Stimulated activated effector memory CD8-positive, alpha-beta T cell treated with anti-CD3 and anti-CD28 coated beads, Interleukin-12 subunit alpha, Interleukin-12 subunit beta, amount 100 ng/mL, for 72 hours (primary cell): ENCODE measurements at regions not wholly inside any gene's neighbourhood (a gene's known extent, or its start where the extent isn't known, plus 50 kb on each side); places are given as distances from the start of the nearest gene placed in this dataset.

Experiments
- ATAC-seq: fragments of 150-1000 bp; cut with Tn5 transposase; 2 replicates; pipeline ENCODE4 v1.10.0; 2021
- DNase-seq, 2 donors: peaks; one replicate each; pipeline ENCODE4 v3.0.0; 2021 to 2022; ENCODE audit warnings: low spot score in 2 of 2
- H3K27ac Mint-ChIP-seq: one replicate; pipeline ENCODE4 v1.8.0; 2022; ENCODE audit warnings: mild to moderate bottlenecking, mixed read lengths
- H3K36me3 Mint-ChIP-seq: one replicate; pipeline ENCODE4 v1.8.0; 2022; ENCODE audit warnings: mild to moderate bottlenecking, mixed read lengths
- H3K4me1 Mint-ChIP-seq: one replicate; pipeline ENCODE4 v1.8.0; 2022; ENCODE audit warnings: mixed read lengths
- H3K4me3 Mint-ChIP-seq: one replicate; pipeline ENCODE4 v1.8.0; 2022; ENCODE audit warnings: mild to moderate bottlenecking, mixed read lengths
- H3K9me3 Mint-ChIP-seq: one replicate; pipeline ENCODE4 v1.8.0; 2022; ENCODE audit warnings: mixed read lengths

DNA sequence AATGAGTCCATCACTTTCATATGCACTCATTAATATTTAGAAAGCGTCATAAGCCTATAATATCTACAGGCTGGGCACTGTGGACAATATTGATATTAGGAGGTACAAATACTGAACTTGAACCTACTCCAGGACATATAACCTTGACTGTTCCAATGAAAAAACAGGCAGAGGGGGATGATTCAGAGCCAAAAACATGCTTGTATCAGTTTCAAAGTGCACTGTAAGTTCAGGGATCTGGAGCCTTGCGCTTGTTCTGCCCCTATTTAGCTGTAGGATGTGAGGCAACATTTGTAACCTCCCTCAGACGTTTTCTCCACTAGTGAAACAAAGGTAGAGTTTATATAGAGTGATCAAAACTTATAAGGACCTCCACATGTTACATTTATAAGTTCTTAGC, 246.1 kb upstream of the GYPC start:
- H3K4me3 Mint-ChIP-seq = no peak overlapping the region
- peaks cover 2% of the 10 kb centered on the region for H3K9me3 Mint-ChIP-seq
- no peak overlapping the region for H3K27ac Mint-ChIP-seq
- peaks cover 9% of the 10 kb centered on the region for H3K4me1 Mint-ChIP-seq
- no peak for DNase-seq
- no peak for ATAC-seq
- no peaks in the 10 kb centered on the region for H3K36me3 Mint-ChIP-seq

- peaks cover 2% of the 10 kb centered on the region for H3K9me3 Mint-ChIP-seq
- no peak overlapping the region for H3K27ac Mint-ChIP-seq
- DNase-seq = no peak
- ATAC-seq = peak; percentile 78
- H3K36me3 Mint-ChIP-seq = no peaks in the 10 kb centered on the region
- H3K4me3 Mint-ChIP-seq = no peak overlapping the region
- H3K4me1 Mint-ChIP-seq = peaks cover 9% of the 10 kb centered on the region
Measured at GRCh38 chr2:126413079-126413478, 242.9 kb upstream of the GYPC start.

DNA sequence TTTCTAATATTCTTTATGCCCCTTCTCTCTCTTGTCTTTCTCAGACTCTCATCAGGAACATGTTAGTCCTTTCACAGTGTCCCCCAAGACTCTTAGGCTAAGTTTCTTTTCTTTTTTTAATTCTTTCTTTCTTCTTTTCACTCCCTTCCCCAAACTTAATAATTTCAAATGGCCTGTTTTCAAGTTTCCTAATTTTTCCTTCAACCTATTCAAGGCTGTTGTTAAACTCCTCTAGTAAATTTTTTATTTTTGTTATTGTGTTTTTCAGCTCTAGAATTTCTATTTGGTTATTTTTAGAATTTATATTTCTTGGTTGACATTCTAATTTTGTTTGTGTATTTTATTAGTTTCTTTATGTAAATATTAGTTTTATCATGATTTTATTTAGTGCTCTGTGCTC, 236.6 kb upstream of the GYPC start:
- Mint-ChIP-seq H3K27ac (no peak overlapping the region), H3K4me3 (no peak overlapping the region), H3K4me1 (no peaks in the 10 kb centered on the region), H3K9me3 (peaks cover 12% of the 10 kb centered on the region), H3K36me3 (no peaks in the 10 kb centered on the region)
- DNase-seq (no peak), ATAC-seq (no peak)

DNA sequence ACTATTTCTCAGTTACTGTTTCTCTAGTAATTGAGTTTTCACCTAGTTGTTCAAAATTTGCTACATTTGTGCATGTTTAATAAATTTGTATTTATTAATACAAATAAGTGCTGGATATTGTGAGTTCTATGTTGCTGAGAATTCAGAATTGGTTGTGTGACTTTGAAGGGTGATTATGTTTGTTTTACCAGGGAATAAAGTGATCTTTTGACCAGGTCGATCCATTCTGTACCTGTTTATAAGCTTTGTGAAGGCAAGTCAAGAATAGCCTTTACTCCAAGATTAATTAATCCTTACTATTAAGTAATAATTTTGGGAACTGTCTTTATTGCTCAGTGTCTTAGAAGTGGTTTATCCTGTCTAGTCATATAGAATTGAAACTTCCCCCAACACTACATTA, 230.0 kb upstream of the GYPC start:
- no peaks in the 10 kb centered on the region for H3K4me1 Mint-ChIP-seq
- no peak overlapping the region for H3K4me3 Mint-ChIP-seq
- DNase-seq (no peak), ATAC-seq (no peak)
- no peak overlapping the region for H3K27ac Mint-ChIP-seq
- no peaks in the 10 kb centered on the region for H3K36me3 Mint-ChIP-seq
- H3K9me3 Mint-ChIP-seq = peaks cover 3% of the 10 kb centered on the region

GRCh38 chr2:126429103-126429502, 226.9 kb upstream of the GYPC start:
- ATAC-seq (no peak), DNase-seq (no peak)
- Mint-ChIP-seq H3K4me3 (no peak overlapping the region), H3K4me1 (no peaks in the 10 kb centered on the region), H3K36me3 (no peaks in the 10 kb centered on the region), H3K27ac (no peak overlapping the region), H3K9me3 (no peaks in the 10 kb centered on the region)

- no peaks in the 10 kb centered on the region for H3K4me1 Mint-ChIP-seq
- no peak for ATAC-seq
- no peak overlapping the region for H3K4me3 Mint-ChIP-seq
- no peak overlapping the region for H3K27ac Mint-ChIP-seq
- no peak for DNase-seq
- H3K36me3 Mint-ChIP-seq = no peaks in the 10 kb centered on the region
- H3K9me3 Mint-ChIP-seq = no peaks in the 10 kb centered on the region
Measured at GRCh38 chr2:126431136-126431535, 224.8 kb upstream of the GYPC start.

GRCh38 chr2:126436411-126436810, 219.5 kb upstream of the GYPC start:
- Mint-ChIP-seq H3K4me3 (no peak overlapping the region), H3K4me1 (no peaks in the 10 kb centered on the region), H3K9me3 (no peaks in the 10 kb centered on the region), H3K36me3 (no peaks in the 10 kb centered on the region), H3K27ac (no peak overlapping the region)
- DNase-seq (no peak), ATAC-seq (no peak)

GRCh38 chr2:126437016-126437415, 218.9 kb upstream of the GYPC start:
- no peaks in the 10 kb centered on the region for H3K4me1 Mint-ChIP-seq
- DNase-seq (no peak), ATAC-seq (no peak)
- no peaks in the 10 kb centered on the region for H3K36me3 Mint-ChIP-seq
- no peak overlapping the region for H3K4me3 Mint-ChIP-seq
- H3K27ac Mint-ChIP-seq = no peak overlapping the region
- H3K9me3 Mint-ChIP-seq = no peaks in the 10 kb centered on the region

DNA sequence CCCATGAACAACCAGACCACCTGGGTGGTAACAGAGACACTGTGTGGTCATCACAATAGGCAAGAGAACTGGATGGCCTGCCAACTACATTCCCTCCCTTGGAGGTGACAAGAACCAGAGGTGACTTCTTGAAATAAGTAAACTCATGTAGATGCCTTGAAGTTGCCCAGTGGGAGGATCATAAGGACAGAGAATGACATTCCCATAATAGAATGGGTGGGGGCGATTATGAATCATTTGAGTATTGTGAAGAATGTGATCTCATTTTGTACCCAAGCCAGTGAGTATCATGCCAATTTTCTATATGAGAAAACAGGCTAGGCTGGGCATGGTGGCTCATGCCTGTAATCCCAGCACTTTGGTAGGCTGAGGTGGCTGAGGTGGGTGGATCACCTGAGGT, 211.4 kb upstream of the GYPC start:
- Mint-ChIP-seq H3K27ac (no peak overlapping the region), H3K4me1 (peaks cover 6% of the 10 kb centered on the region), H3K36me3 (no peaks in the 10 kb centered on the region), H3K9me3 (no peaks in the 10 kb centered on the region), H3K4me3 (no peak overlapping the region)
- DNase-seq = no peak
- ATAC-seq = no peak

DNA sequence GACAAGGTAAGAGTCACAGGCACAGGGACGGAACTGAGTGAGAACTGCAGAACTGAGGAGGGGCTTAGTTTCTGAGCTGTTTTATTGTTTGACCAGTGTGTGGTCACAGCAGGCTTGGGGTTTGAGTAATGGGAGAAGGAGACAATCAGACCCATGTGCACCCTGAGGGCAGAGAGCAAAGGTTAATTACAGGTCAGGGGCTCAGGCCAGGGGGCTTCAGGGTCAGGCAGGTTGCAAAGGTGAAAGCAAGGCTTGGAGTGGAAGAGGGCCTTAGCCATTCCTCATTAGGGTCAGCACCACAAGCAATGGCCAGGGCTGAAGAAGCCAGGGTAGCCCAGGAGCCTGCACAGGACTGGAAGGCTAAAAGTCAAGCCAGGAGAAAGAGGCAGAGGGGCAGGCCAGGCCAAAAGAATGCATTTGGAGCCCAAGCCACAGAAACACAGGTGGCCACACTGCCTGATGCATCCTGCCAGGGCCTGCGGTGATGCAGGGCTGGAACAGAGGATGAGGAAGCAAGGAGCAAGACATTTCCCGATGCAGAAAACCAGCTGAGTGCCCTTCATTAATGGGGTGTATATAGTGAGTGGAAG, 209.8 kb upstream of the GYPC start:
- H3K4me3 Mint-ChIP-seq = no peak overlapping the region
- H3K4me1 Mint-ChIP-seq = peaks cover 6% of the 10 kb centered on the region
- ATAC-seq (peak; percentile 19), DNase-seq (no peak)
- no peak overlapping the region for H3K27ac Mint-ChIP-seq
- H3K9me3 Mint-ChIP-seq = no peaks in the 10 kb centered on the region
- no peaks in the 10 kb centered on the region for H3K36me3 Mint-ChIP-seq

DNA sequence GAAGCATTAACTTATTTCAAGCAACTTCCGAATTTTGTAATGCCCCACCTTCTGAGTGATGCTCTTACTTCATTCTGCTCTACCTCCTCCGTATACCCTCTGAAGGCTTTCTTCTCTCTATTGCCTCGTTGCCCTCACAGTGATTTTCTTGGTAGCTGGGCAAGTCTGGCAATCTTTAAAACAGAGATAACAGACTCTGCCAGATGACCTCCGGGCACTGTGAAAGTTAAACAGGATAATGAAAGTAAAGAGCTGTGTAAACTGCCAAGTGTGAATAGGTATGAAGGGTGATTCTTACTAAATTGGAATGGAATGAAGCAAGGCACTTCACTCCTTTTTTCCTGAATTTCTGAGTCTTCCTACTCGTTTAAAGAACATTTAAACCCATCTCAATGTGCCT, 207.3 kb upstream of the GYPC start:
- H3K4me1 Mint-ChIP-seq = peaks cover 6% of the 10 kb centered on the region
- no peaks in the 10 kb centered on the region for H3K9me3 Mint-ChIP-seq
- DNase-seq = no peak

DNA sequence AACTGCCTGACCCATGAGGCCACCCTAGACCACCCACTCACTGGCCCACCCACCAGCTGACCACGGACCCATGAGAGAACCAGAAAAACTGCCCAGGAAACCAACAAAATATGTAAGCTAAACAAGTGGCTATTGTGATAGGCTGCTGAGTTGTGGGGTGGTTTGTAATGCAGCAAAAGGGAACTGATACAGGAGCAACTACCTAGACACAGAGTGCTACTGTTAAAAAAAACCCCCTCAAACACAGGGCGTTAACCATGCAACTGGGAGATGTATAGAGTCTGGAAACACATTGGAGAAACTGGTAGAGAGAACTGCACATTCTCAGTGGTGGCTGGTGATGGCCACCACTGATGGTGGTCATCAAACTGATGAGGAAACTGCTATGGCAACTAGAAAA, 206.3 kb upstream of the GYPC start:
- ATAC-seq = no peak
- no peak for DNase-seq
- H3K36me3 Mint-ChIP-seq = no peaks in the 10 kb centered on the region
- H3K9me3 Mint-ChIP-seq = no peaks in the 10 kb centered on the region
- no peak overlapping the region for H3K27ac Mint-ChIP-seq
- H3K4me3 Mint-ChIP-seq = no peak overlapping the region
- peaks cover 6% of the 10 kb centered on the region for H3K4me1 Mint-ChIP-seq

More for the DNA sequence above, 207.3 kb upstream of the GYPC start:
- no peak for ATAC-seq
- Mint-ChIP-seq H3K4me3 (no peak overlapping the region), H3K27ac (no peak overlapping the region), H3K36me3 (no peaks in the 10 kb centered on the region)

DNA sequence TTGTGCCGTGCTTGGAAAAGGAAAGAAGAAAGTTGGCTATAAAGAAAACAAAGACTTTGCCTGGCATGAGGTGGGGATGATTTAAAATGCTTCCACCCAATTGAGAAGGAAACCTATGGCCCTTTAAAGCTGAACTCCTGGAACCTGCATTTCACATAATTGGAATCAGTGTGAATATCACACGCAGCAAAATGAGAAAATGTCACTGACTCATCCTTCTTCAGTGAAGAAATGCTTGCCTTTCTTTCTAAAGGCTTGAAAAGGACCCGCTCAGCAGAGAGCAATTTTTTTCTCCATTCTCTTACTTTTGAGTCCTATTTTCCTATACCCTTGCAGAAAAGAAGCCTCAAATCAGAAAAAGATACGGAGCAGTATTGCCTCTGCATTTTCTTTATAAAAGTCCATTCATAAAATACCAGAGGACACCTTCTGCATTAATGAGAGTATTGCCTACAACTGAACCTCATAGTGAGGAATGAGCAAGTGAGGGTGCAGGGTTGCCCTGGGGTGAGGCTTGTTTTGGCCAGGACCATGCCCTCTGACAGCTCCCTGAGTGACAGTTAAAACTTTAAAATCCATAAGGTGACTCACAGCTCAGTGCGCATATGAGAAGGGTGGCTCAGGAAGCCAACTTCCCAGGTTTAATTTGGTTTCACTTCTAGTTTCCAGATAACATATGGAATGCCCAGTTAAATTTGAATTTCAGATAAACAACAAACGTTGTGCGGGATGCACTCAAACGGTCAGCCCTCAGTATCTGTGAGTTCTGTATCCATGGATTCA, 191.9 kb upstream of the GYPC start:
- Mint-ChIP-seq H3K4me3 (no peak overlapping the region), H3K27ac (no peak overlapping the region), H3K36me3 (no peaks in the 10 kb centered on the region), H3K9me3 (no peaks in the 10 kb centered on the region), H3K4me1 (no peaks in the 10 kb centered on the region)
- ATAC-seq (no peak), DNase-seq (no peak)

DNA sequence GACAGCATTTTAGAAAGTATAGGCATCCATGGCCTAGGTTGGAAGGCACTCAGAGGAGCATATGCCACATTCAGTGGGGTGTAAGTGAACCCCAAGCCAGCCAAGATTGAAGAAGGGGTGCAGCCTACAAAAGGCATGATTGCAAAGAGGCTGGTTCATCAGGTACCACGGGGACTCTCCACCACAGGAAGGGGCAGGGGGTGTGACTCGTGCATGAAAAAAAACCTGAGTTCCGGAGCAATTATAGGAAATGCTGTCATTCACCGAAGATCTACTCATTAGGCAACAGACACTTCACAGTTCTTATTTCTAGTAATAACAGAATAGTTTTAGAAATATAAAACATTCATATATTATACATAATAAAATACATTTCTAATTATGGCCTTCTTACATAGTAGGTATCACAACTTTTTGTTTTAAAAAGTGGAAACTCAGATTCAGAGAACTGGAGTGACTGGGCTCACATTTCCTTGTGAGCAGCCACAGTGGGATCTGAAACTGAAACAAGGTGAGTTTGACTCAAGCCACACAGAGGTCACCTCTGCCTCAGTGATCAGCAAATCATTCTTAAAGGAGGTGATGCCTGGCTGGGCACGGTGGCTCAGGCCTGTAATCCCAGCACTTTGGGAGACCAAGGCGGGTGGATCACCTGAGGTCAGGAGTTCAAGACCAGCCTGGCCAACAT, 188.4 kb upstream of the GYPC start:
- Mint-ChIP-seq H3K27ac (no peak overlapping the region), H3K9me3 (no peaks in the 10 kb centered on the region), H3K4me1 (no peaks in the 10 kb centered on the region), H3K36me3 (no peaks in the 10 kb centered on the region), H3K4me3 (no peak overlapping the region)
- DNase-seq (no peak), ATAC-seq (peak; percentile 58)

GRCh38 chr2:126475031-126475430, 180.9 kb upstream of the GYPC start:
- H3K36me3 Mint-ChIP-seq = no peaks in the 10 kb centered on the region
- no peak for DNase-seq
- no peak overlapping the region for H3K27ac Mint-ChIP-seq
- no peak for ATAC-seq
- H3K4me3 Mint-ChIP-seq = no peak overlapping the region
- no peaks in the 10 kb centered on the region for H3K9me3 Mint-ChIP-seq
- H3K4me1 Mint-ChIP-seq = no peaks in the 10 kb centered on the region

GRCh38 chr2:126476691-126477090, 179.3 kb upstream of the GYPC start:
- no peaks in the 10 kb centered on the region for H3K36me3 Mint-ChIP-seq
- ATAC-seq (no peak), DNase-seq (no peak)
- no peaks in the 10 kb centered on the region for H3K4me1 Mint-ChIP-seq
- no peaks in the 10 kb centered on the region for H3K9me3 Mint-ChIP-seq
- H3K4me3 Mint-ChIP-seq = no peak overlapping the region
- no peak overlapping the region for H3K27ac Mint-ChIP-seq
